ENCODE measurements at regions not wholly inside any gene's neighbourhood (a gene's known extent, or its start where the extent isn't known, plus 50 kb on each side); places are given as distances from the start of the nearest gene placed in this dataset.

DNA sequence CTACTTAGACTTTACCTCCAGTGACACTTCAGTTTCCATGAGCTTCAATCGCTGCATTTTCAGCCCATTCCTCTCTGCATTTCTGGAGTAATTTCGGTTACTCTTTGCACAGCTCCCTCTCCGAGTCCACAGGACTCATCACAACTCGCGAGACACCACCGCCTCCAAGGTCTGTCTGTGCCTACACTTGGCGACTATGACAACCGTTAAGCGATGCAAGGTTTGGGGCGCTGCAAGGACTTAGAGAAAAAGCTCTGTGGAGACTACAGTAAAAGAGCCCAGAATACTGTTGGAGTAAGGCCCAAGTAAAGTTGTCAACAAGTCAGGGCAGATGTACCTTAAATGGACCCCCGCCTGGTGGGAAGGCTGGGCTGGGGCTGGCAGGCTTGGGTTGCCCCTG, 95.7 kb upstream of the RPS6KA2 start:
- no peaks in the 10 kb centered on the region for H3K79me2 ChIP-seq (ENCODE audit: insufficient read depth, low read depth, low read length)
- H3K4me3 ChIP-seq (ENCODE audit: low read depth, low read length, poor library complexity, severe bottlenecking), result no peak overlapping the region
- TF ChIP-seq, protein P1, sequence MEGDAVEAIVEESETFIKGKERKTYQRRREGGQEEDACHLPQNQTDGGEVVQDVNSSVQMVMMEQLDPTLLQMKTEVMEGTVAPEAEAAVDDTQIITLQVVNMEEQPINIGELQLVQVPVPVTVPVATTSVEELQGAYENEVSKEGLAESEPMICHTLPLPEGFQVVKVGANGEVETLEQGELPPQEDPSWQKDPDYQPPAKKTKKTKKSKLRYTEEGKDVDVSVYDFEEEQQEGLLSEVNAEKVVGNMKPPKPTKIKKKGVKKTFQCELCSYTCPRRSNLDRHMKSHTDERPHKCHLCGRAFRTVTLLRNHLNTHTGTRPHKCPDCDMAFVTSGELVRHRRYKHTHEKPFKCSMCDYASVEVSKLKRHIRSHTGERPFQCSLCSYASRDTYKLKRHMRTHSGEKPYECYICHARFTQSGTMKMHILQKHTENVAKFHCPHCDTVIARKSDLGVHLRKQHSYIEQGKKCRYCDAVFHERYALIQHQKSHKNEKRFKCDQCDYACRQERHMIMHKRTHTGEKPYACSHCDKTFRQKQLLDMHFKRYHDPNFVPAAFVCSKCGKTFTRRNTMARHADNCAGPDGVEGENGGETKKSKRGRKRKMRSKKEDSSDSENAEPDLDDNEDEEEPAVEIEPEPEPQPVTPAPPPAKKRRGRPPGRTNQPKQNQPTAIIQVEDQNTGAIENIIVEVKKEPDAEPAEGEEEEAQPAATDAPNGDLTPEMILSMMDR (conservative IDR thresholded peaks at IDR 0.05; ENCODE audit: low read length), result no peak
- no peak for TF ChIP-seq EZH2phosphoT487 (IDR thresholded peaks at IDR 0.05; ENCODE audit: borderline replicate concordance, low read depth, low read length)
- CTCF ChIA-PET (ENCODE audit: unreplicated experiment), result no interaction called here
- H3K36me3 ChIP-seq (ENCODE audit: insufficient read depth, low read length), result no peaks in the 10 kb centered on the region
- no peak for DNase-seq (ENCODE audit: low spot score)
- no peaks in the 10 kb centered on the region for H3K9me3 ChIP-seq (ENCODE audit: low read length)
- H3K4me2 ChIP-seq (ENCODE audit: low read length), result no peak overlapping the region
- POLR2A ChIA-PET, result no interaction called here
- no peaks in the 10 kb centered on the region for H3K9me2 ChIP-seq (ENCODE audit: insufficient read depth, low read length)
- no peaks in the 10 kb centered on the region for H4K20me1 ChIP-seq (ENCODE audit: insufficient read depth, low read length)
- H3K27ac ChIP-seq (ENCODE audit: low read depth, low read length, poor library complexity, severe bottlenecking), result no peak overlapping the region
- intact Hi-C loops (cut with micrococcal nuclease; ENCODE audit: unreplicated experiment), result no loop called here
- H3K4me1 ChIP-seq (ENCODE audit: insufficient read depth, low read length, poor library complexity, severe bottlenecking), result no peaks in the 10 kb centered on the region
- BruUV-seq (replicated peaks), result no TSS peak
- H2AFZ ChIP-seq (ENCODE audit: low read length), result no peak overlapping the region

DNA sequence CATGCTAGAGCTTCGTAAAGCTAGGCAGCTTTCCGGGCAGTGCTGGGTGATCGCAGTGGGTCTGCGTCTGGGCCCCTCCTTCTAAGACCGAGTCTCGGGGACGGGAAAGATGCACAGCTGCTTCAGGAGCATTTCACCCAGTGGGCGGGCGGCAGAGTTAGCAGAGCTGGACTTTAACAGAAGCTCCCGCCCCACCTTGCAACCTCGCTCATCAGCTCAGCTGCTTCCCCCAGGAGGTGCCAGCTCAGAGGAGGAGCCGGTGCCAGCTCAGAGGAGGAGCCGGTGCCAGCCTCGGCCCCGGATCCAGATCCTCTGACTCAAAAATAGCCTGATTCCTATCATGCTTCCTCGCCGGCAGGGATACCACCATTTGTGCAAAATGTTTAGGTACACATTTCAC, 94.5 kb upstream of the RPS6KA2 start:
- H3K4me2 ChIP-seq (ENCODE audit: low read length), result no peak overlapping the region
- no peaks in the 10 kb centered on the region for H3K4me1 ChIP-seq (ENCODE audit: insufficient read depth, low read length, poor library complexity, severe bottlenecking)
- H3K79me2 ChIP-seq (ENCODE audit: insufficient read depth, low read depth, low read length), result no peaks in the 10 kb centered on the region
- no TSS peak for BruUV-seq (replicated peaks)
- ChIA-PET CTCF (ENCODE audit: unreplicated experiment) (no interaction called here), POLR2A (no interaction called here)
- H3K9me2 ChIP-seq (ENCODE audit: insufficient read depth, low read length), result no peaks in the 10 kb centered on the region
- no peaks in the 10 kb centered on the region for H3K9me3 ChIP-seq (ENCODE audit: low read length)
- no peak for TF ChIP-seq EZH2phosphoT487 (IDR thresholded peaks at IDR 0.05; ENCODE audit: borderline replicate concordance, low read depth, low read length)
- TF ChIP-seq, protein P1 (conservative IDR thresholded peaks at IDR 0.05; ENCODE audit: low read length), result no peak
- intact Hi-C loops (cut with micrococcal nuclease; ENCODE audit: unreplicated experiment), result no loop called here
- H3K4me3 ChIP-seq (ENCODE audit: low read depth, low read length, poor library complexity, severe bottlenecking), result no peak overlapping the region
- H2AFZ ChIP-seq (ENCODE audit: low read length), result no peak overlapping the region
- H3K27ac ChIP-seq (ENCODE audit: low read depth, low read length, poor library complexity, severe bottlenecking), result no peak overlapping the region
- H3K36me3 ChIP-seq (ENCODE audit: insufficient read depth, low read length), result no peaks in the 10 kb centered on the region
- H4K20me1 ChIP-seq (ENCODE audit: insufficient read depth, low read length), result no peaks in the 10 kb centered on the region
- DNase-seq (ENCODE audit: low spot score), result no peak

DNA sequence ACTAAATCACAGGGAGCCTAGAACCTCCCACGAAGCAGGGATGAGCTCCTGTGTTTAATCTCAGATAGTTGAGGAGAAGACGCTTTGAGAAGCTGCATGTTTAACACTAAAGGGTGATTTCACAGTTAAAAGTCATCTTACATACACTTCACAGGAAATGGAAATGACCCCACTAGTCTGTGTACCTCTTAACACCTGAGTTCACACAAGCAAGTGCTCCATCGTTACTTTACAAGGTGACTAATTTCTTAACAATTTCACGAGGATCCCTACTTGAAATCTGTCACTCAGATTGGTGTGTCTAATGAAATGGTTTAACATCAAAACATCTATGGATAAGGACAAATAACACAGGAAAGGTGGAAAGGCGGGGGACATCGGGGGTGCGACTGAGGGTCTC, 93.8 kb upstream of the RPS6KA2 start:
- intact Hi-C loops (cut with micrococcal nuclease; ENCODE audit: unreplicated experiment), result no loop called here
- no peak overlapping the region for H3K27ac ChIP-seq (ENCODE audit: low read depth, low read length, poor library complexity, severe bottlenecking)
- POLR2A ChIA-PET, result interaction anchor here (0.6 kb wide), 1 partner anchor 139 kb away, joined by 3 read pairs; no protein-coding TSS in a partner anchor
- no peaks in the 10 kb centered on the region for H3K9me3 ChIP-seq (ENCODE audit: low read length)
- no peaks in the 10 kb centered on the region for H3K79me2 ChIP-seq (ENCODE audit: insufficient read depth, low read depth, low read length)
- H3K36me3 ChIP-seq (ENCODE audit: insufficient read depth, low read length), result no peaks in the 10 kb centered on the region
- no peaks in the 10 kb centered on the region for H4K20me1 ChIP-seq (ENCODE audit: insufficient read depth, low read length)
- no peak for DNase-seq (ENCODE audit: low spot score)
- TF ChIP-seq EZH2phosphoT487 (IDR thresholded peaks at IDR 0.05; ENCODE audit: borderline replicate concordance, low read depth, low read length), result no peak
- TF ChIP-seq, protein P1 (conservative IDR thresholded peaks at IDR 0.05; ENCODE audit: low read length), result no peak
- H3K4me2 ChIP-seq (ENCODE audit: low read length), result no peak overlapping the region
- no peaks in the 10 kb centered on the region for H3K4me1 ChIP-seq (ENCODE audit: insufficient read depth, low read length, poor library complexity, severe bottlenecking)
- no peaks in the 10 kb centered on the region for H3K9me2 ChIP-seq (ENCODE audit: insufficient read depth, low read length)
- H3K4me3 ChIP-seq (ENCODE audit: low read depth, low read length, poor library complexity, severe bottlenecking), result no peak overlapping the region
- BruUV-seq (replicated peaks), result no TSS peak
- no peak overlapping the region for H2AFZ ChIP-seq (ENCODE audit: low read length)
- CTCF ChIA-PET (ENCODE audit: unreplicated experiment), result no interaction called here
